ES-I3 (cell line): ENCODE measurements at regions not wholly inside any gene's neighbourhood (a gene's known extent, or its start where the extent isn't known, plus 50 kb on each side); places are given as distances from the start of the nearest gene placed in this dataset.
"Not testable (repeated sequence)": the region's sequence is repeated elsewhere in the genome, so short reads cannot be mapped to it uniquely, and the experiment has no call there.

Experiments
- H3K36me3 ChIP-seq: 2 replicates; pipeline ENCODE4 v1.6.1; 2013; ENCODE audit warnings: mild to moderate bottlenecking, low read length, control low read depth, moderate library complexity; ENCODE audit not compliant: insufficient read depth
- H3K4me1 ChIP-seq: 2 replicates; pipeline ENCODE4 v1.6.1; 2013; ENCODE audit warnings: mild to moderate bottlenecking, control low read depth, low read length; ENCODE audit not compliant: insufficient read depth
- H3K9ac ChIP-seq: 2 replicates; pipeline ENCODE4 v1.6.1; 2013; ENCODE audit warnings: low read depth, mild to moderate bottlenecking, low read length, moderate library complexity
- H3K9me3 ChIP-seq: 2 replicates; pipeline ENCODE4 v1.6.1; 2013; ENCODE audit warnings: mild to moderate bottlenecking, low read length, moderate library complexity; ENCODE audit not compliant: control insufficient read depth, insufficient read depth

GRCh38 chr21:24594082-24594481 is 1013.2 kb downstream of the MRPL39 start:
- Histone ChIP-seq H3K4me1 (no peaks in the 10 kb centered on the region), H3K9me3 (no peaks in the 10 kb centered on the region), H3K9ac (no peak overlapping the region), H3K36me3 (no peaks in the 10 kb centered on the region)

GRCh38 chr21:24590261-24590660 is 1017.0 kb downstream of the MRPL39 start:
- no peaks in the 10 kb centered on the region for H3K36me3 ChIP-seq
- H3K4me1 ChIP-seq: no peaks in the 10 kb centered on the region
- H3K9ac ChIP-seq: no peak overlapping the region
- no peaks in the 10 kb centered on the region for H3K9me3 ChIP-seq

GRCh38 chr21:24583473-24583872 is 1023.8 kb downstream of the MRPL39 start:
- Histone ChIP-seq H3K9ac (no peak overlapping the region), H3K9me3 (no peaks in the 10 kb centered on the region), H3K4me1 (no peaks in the 10 kb centered on the region), H3K36me3 (no peaks in the 10 kb centered on the region)

- Histone ChIP-seq H3K9ac (no peak overlapping the region), H3K4me1 (no peaks in the 10 kb centered on the region), H3K9me3 (no peaks in the 10 kb centered on the region), H3K36me3 (no peaks in the 10 kb centered on the region)
Measured at GRCh38 chr21:24577301-24577700, 1030.0 kb downstream of the MRPL39 start.

- no peaks in the 10 kb centered on the region for H3K9me3 ChIP-seq
- H3K4me1 ChIP-seq: no peaks in the 10 kb centered on the region
- no peaks in the 10 kb centered on the region for H3K36me3 ChIP-seq
- H3K9ac ChIP-seq: no peak overlapping the region
Measured at GRCh38 chr21:24561291-24561690, 1046.0 kb downstream of the MRPL39 start.

- no peaks in the 10 kb centered on the region for H3K36me3 ChIP-seq
- no peak overlapping the region for H3K9ac ChIP-seq
- H3K9me3 ChIP-seq: no peaks in the 10 kb centered on the region
- no peaks in the 10 kb centered on the region for H3K4me1 ChIP-seq
Measured at GRCh38 chr21:24552491-24552890, 1054.8 kb downstream of the MRPL39 start.

GRCh38 chr21:24545807-24546361 is 1061.4 kb downstream of the MRPL39 start:
- Histone ChIP-seq H3K9ac (no peak overlapping the region), H3K9me3 (no peaks in the 10 kb centered on the region), H3K36me3 (no peaks in the 10 kb centered on the region), H3K4me1 (no peaks in the 10 kb centered on the region)

GRCh38 chr21:24514081-24514733 is 1093.1 kb downstream of the MRPL39 start:
- Histone ChIP-seq H3K9ac (no peak overlapping the region), H3K4me1 (no peaks in the 10 kb centered on the region), H3K36me3 (no peaks in the 10 kb centered on the region), H3K9me3 (no peaks in the 10 kb centered on the region)

GRCh38 chr21:24509131-24509530 is 1098.2 kb downstream of the MRPL39 start:
- no peaks in the 10 kb centered on the region for H3K4me1 ChIP-seq
- no peaks in the 10 kb centered on the region for H3K9me3 ChIP-seq
- no peak overlapping the region for H3K9ac ChIP-seq
- no peaks in the 10 kb centered on the region for H3K36me3 ChIP-seq

GRCh38 chr21:24486973-24487372 is 1120.3 kb downstream of the MRPL39 start:
- Histone ChIP-seq H3K4me1 (no peaks in the 10 kb centered on the region), H3K36me3 (no peaks in the 10 kb centered on the region), H3K9ac (no peak overlapping the region), H3K9me3 (no peaks in the 10 kb centered on the region)

- not testable (repeated sequence) for H3K9me3 ChIP-seq, H3K9ac ChIP-seq, H3K36me3 ChIP-seq, H3K4me1 ChIP-seq
Measured at GRCh38 chr21:24483361-24483760, 1123.9 kb downstream of the MRPL39 start.

GRCh38 chr21:24470852-24471251 is 1136.4 kb downstream of the MRPL39 start:
- no peaks in the 10 kb centered on the region for H3K36me3 ChIP-seq
- H3K9me3 ChIP-seq: no peaks in the 10 kb centered on the region
- H3K9ac ChIP-seq: no peak overlapping the region
- no peaks in the 10 kb centered on the region for H3K4me1 ChIP-seq

GRCh38 chr21:24456358-24456757 is 1150.9 kb downstream of the MRPL39 start:
- Histone ChIP-seq H3K36me3 (no peaks in the 10 kb centered on the region), H3K4me1 (no peaks in the 10 kb centered on the region), H3K9ac (no peak overlapping the region), H3K9me3 (no peaks in the 10 kb centered on the region)

GRCh38 chr21:24450119-24450518 is 1157.2 kb downstream of the MRPL39 start:
- Histone ChIP-seq H3K9me3 (no peaks in the 10 kb centered on the region), H3K36me3 (no peaks in the 10 kb centered on the region), H3K4me1 (no peaks in the 10 kb centered on the region), H3K9ac (no peak overlapping the region)

GRCh38 chr21:24445517-24445916 is 1161.8 kb downstream of the MRPL39 start:
- H3K9ac ChIP-seq: no peak overlapping the region
- H3K4me1 ChIP-seq: no peaks in the 10 kb centered on the region
- H3K36me3 ChIP-seq: no peaks in the 10 kb centered on the region
- H3K9me3 ChIP-seq: no peaks in the 10 kb centered on the region
